Activated naive CD8-positive, alpha-beta T cell treated with anti-CD3 and anti-CD28 coated beads, Interleukin-2, amount 10 ng/mL, durations not matched to agents 7 days and 5 days (primary cell): ENCODE measurements at regions not wholly inside any gene's neighbourhood (a gene's known extent, or its start where the extent isn't known, plus 50 kb on each side); places are given as distances from the start of the nearest gene placed in this dataset.

Experiments used
- ATAC-seq: fragments of 150-1000 bp; cut with Tn5 transposase; one replicate; pipeline ENCODE4 v1.10.0; 2021; ENCODE audit warnings: low read depth, moderate library complexity
- POLR2A ChIA-PET: fragments of 350-600 bp; sonication (Branson Sonifier 250); formaldehyde crosslinking; loops from one replicate; lab custom pipeline; 2021; ENCODE audit warnings: antibody characterized with exemption; lab: Charles Lee
- DNase-seq: peaks from one replicate; pipeline ENCODE4 v3.0.0; 2021
- H3K27ac Mint-ChIP-seq: one replicate; pipeline ENCODE4 v1.8.0; 2022; ENCODE audit warnings: mild to moderate bottlenecking, mixed read lengths
- H3K27me3 Mint-ChIP-seq: one replicate; pipeline ENCODE4 v1.8.0; 2022; ENCODE audit warnings: mild to moderate bottlenecking, moderate library complexity, mixed read lengths
- H3K36me3 Mint-ChIP-seq: one replicate; pipeline ENCODE4 v1.8.0; 2021; ENCODE audit warnings: mild to moderate bottlenecking, mixed read lengths
- H3K4me1 Mint-ChIP-seq: one replicate; pipeline ENCODE4 v1.8.0; 2021; ENCODE audit warnings: mixed read lengths
- H3K4me3 Mint-ChIP-seq: one replicate; pipeline ENCODE4 v1.8.0; 2022; ENCODE audit warnings: mild to moderate bottlenecking, moderate library complexity, mixed read lengths
- H3K9me3 Mint-ChIP-seq: one replicate; pipeline ENCODE4 v1.8.0; 2021; ENCODE audit warnings: mixed read lengths

- POLR2A ChIA-PET = no interaction called here
- Mint-ChIP-seq H3K36me3 (no peaks in the 10 kb centered on the region), H3K4me3 (no peak overlapping the region), H3K27me3 (no peaks in the 10 kb centered on the region), H3K27ac (no peak overlapping the region), H3K4me1 (no peaks in the 10 kb centered on the region), H3K9me3 (peaks cover 11% of the 10 kb centered on the region)
- ATAC-seq (no peak), DNase-seq (no peak)
Measured at GRCh38 chr2:21539685-21540084, 415.9 kb downstream of the TDRD15 start.

- POLR2A ChIA-PET = no interaction called here
- H3K27ac Mint-ChIP-seq = no peak overlapping the region
- H3K4me3 Mint-ChIP-seq = no peak overlapping the region
- H3K27me3 Mint-ChIP-seq = no peaks in the 10 kb centered on the region
- ATAC-seq = no peak
- no peaks in the 10 kb centered on the region for H3K9me3 Mint-ChIP-seq
- no peaks in the 10 kb centered on the region for H3K36me3 Mint-ChIP-seq
- no peaks in the 10 kb centered on the region for H3K4me1 Mint-ChIP-seq
- no peak for DNase-seq
Measured at GRCh38 chr2:21543630-21544029, 419.9 kb downstream of the TDRD15 start.

- Mint-ChIP-seq H3K27ac (no peak overlapping the region), H3K4me1 (no peaks in the 10 kb centered on the region), H3K4me3 (no peak overlapping the region), H3K27me3 (no peaks in the 10 kb centered on the region), H3K9me3 (no peaks in the 10 kb centered on the region), H3K36me3 (no peaks in the 10 kb centered on the region)
- POLR2A ChIA-PET = no interaction called here
- no peak for ATAC-seq
- no peak for DNase-seq
Measured at GRCh38 chr2:21544392-21544791, 420.6 kb downstream of the TDRD15 start.

- ATAC-seq = no peak
Measured at GRCh38 chr2:21552981-21553380, 429.2 kb downstream of the TDRD15 start.

GRCh38 chr2:21559351-21559750, 435.6 kb downstream of the TDRD15 start:
- H3K27me3 Mint-ChIP-seq = no peaks in the 10 kb centered on the region
- no peak for ATAC-seq
- no peak overlapping the region for H3K27ac Mint-ChIP-seq
- no peak for DNase-seq
- no peaks in the 10 kb centered on the region for H3K36me3 Mint-ChIP-seq
- no peaks in the 10 kb centered on the region for H3K4me1 Mint-ChIP-seq
- peaks cover 6% of the 10 kb centered on the region for H3K9me3 Mint-ChIP-seq
- H3K4me3 Mint-ChIP-seq = no peak overlapping the region
- POLR2A ChIA-PET = no interaction called here

More at GRCh38 chr2:21552981-21553380, 429.2 kb downstream of the TDRD15 start:
- H3K4me1 Mint-ChIP-seq = no peaks in the 10 kb centered on the region
- no peak overlapping the region for H3K27ac Mint-ChIP-seq
- no peak for DNase-seq
- H3K9me3 Mint-ChIP-seq = peaks cover 5% of the 10 kb centered on the region
- H3K4me3 Mint-ChIP-seq = no peak overlapping the region
- H3K36me3 Mint-ChIP-seq = no peaks in the 10 kb centered on the region
- POLR2A ChIA-PET = no interaction called here
- no peaks in the 10 kb centered on the region for H3K27me3 Mint-ChIP-seq

- H3K9me3 Mint-ChIP-seq = peaks cover 4% of the 10 kb centered on the region
- no peaks in the 10 kb centered on the region for H3K27me3 Mint-ChIP-seq
- DNase-seq = no peak
- ATAC-seq = no peak
- H3K36me3 Mint-ChIP-seq = no peaks in the 10 kb centered on the region
- POLR2A ChIA-PET = no interaction called here
- no peaks in the 10 kb centered on the region for H3K4me1 Mint-ChIP-seq
- no peak overlapping the region for H3K4me3 Mint-ChIP-seq
- H3K27ac Mint-ChIP-seq = no peak overlapping the region
Measured at GRCh38 chr2:21561965-21562364, 438.2 kb downstream of the TDRD15 start.

GRCh38 chr2:21567395-21567794, 443.6 kb downstream of the TDRD15 start:
- Mint-ChIP-seq H3K9me3 (peaks cover 3% of the 10 kb centered on the region), H3K27ac (no peak overlapping the region), H3K4me1 (no peaks in the 10 kb centered on the region), H3K27me3 (no peaks in the 10 kb centered on the region), H3K4me3 (no peak overlapping the region), H3K36me3 (no peaks in the 10 kb centered on the region)
- DNase-seq (no peak), ATAC-seq (no peak)
- POLR2A ChIA-PET = no interaction called here

- ATAC-seq (no peak), DNase-seq (no peak)
- Mint-ChIP-seq H3K9me3 (peaks cover 3% of the 10 kb centered on the region), H3K27me3 (no peaks in the 10 kb centered on the region), H3K4me3 (no peak overlapping the region), H3K27ac (no peak overlapping the region), H3K36me3 (no peaks in the 10 kb centered on the region), H3K4me1 (no peaks in the 10 kb centered on the region)
- POLR2A ChIA-PET = interaction anchor here (0.6 kb wide), 1 partner anchor 266 kb away, joined by 3 read pairs; no protein-coding TSS in a partner anchor
Measured at GRCh38 chr2:21571686-21572085, 447.9 kb downstream of the TDRD15 start.

GRCh38 chr2:21580391-21580790, 456.6 kb downstream of the TDRD15 start:
- DNase-seq = no peak
- Mint-ChIP-seq H3K4me1 (no peaks in the 10 kb centered on the region), H3K4me3 (no peak overlapping the region), H3K27ac (no peak overlapping the region), H3K36me3 (no peaks in the 10 kb centered on the region), H3K9me3 (peaks cover 4% of the 10 kb centered on the region), H3K27me3 (no peaks in the 10 kb centered on the region)
- POLR2A ChIA-PET = no interaction called here
- ATAC-seq = no peak

GRCh38 chr2:21585881-21586280, 462.1 kb downstream of the TDRD15 start:
- Mint-ChIP-seq H3K27ac (no peak overlapping the region), H3K27me3 (no peaks in the 10 kb centered on the region), H3K4me3 (no peak overlapping the region), H3K36me3 (no peaks in the 10 kb centered on the region), H3K4me1 (no peaks in the 10 kb centered on the region), H3K9me3 (peaks cover 5% of the 10 kb centered on the region)
- POLR2A ChIA-PET = no interaction called here
- DNase-seq (no peak), ATAC-seq (no peak)

GRCh38 chr2:21590026-21590690, 466.4 kb downstream of the TDRD15 start:
- Mint-ChIP-seq H3K4me3 (no peak overlapping the region), H3K27me3 (no peaks in the 10 kb centered on the region), H3K9me3 (peaks cover 13% of the 10 kb centered on the region), H3K27ac (no peak overlapping the region), H3K36me3 (no peaks in the 10 kb centered on the region), H3K4me1 (no peaks in the 10 kb centered on the region)
- POLR2A ChIA-PET = no interaction called here
- ATAC-seq (no peak), DNase-seq (no peak)

- no peaks in the 10 kb centered on the region for H3K36me3 Mint-ChIP-seq
- peaks cover 15% of the 10 kb centered on the region for H3K9me3 Mint-ChIP-seq
- DNase-seq = no peak
- no peak overlapping the region for H3K4me3 Mint-ChIP-seq
- H3K27me3 Mint-ChIP-seq = no peaks in the 10 kb centered on the region
- POLR2A ChIA-PET = no interaction called here
- H3K4me1 Mint-ChIP-seq = no peaks in the 10 kb centered on the region
- no peak overlapping the region for H3K27ac Mint-ChIP-seq
- ATAC-seq = no peak
Measured at GRCh38 chr2:21591926-21592325, 468.2 kb downstream of the TDRD15 start.

- no peak for ATAC-seq
- Mint-ChIP-seq H3K4me1 (no peaks in the 10 kb centered on the region), H3K27me3 (no peaks in the 10 kb centered on the region), H3K36me3 (no peaks in the 10 kb centered on the region), H3K27ac (no peak overlapping the region), H3K4me3 (no peak overlapping the region), H3K9me3 (peaks cover 2% of the 10 kb centered on the region)
- POLR2A ChIA-PET = no interaction called here
- no peak for DNase-seq
Measured at GRCh38 chr2:21599417-21599816, 475.6 kb downstream of the TDRD15 start.

- no peaks in the 10 kb centered on the region for H3K4me1 Mint-ChIP-seq
- POLR2A ChIA-PET = no interaction called here
- H3K36me3 Mint-ChIP-seq = no peaks in the 10 kb centered on the region
- no peak for DNase-seq
- no peak overlapping the region for H3K4me3 Mint-ChIP-seq
- H3K27me3 Mint-ChIP-seq = no peaks in the 10 kb centered on the region
- H3K9me3 Mint-ChIP-seq = peaks cover 1% of the 10 kb centered on the region
- no peak for ATAC-seq
- H3K27ac Mint-ChIP-seq = no peak overlapping the region
Measured at GRCh38 chr2:21602789-21603188, 479.0 kb downstream of the TDRD15 start.
